Hematopoietic multipotent progenitor cell treated with erythropoietin and hydrocortisone succinate and interleukin-3 and kit ligand, for 15 days (in vitro differentiated cells): ENCODE measurements at regions not wholly inside any gene's neighbourhood (a gene's known extent, or its start where the extent isn't known, plus 50 kb on each side); places are given as distances from the start of the nearest gene placed in this dataset.
"Not testable (repeated sequence)": the region's sequence is repeated elsewhere in the genome, so short reads cannot be mapped to it uniquely, and the experiment has no call there.

Experiments used
- DNase-seq: peaks from one replicate; pipeline ENCODE4 v3.0.0-alpha.2; 2015; ENCODE audit warnings: low spot score

- DNase-seq, result peak; percentile 5
Observed at GRCh38 chr2:174697255-174697654, 67.0 kb downstream of the CHRNA1 start.

GRCh38 chr2:174694920-174695319, 69.4 kb downstream of the CHRNA1 start:
- DNase-seq, result no peak

GRCh38 chr2:174694196-174694878, 69.9 kb downstream of the CHRNA1 start:
- no peak for DNase-seq

- no peak for DNase-seq
Observed at GRCh38 chr2:174693344-174693743, 70.9 kb downstream of the CHRNA1 start.

GRCh38 chr2:174692256-174692919, 71.9 kb downstream of the CHRNA1 start:
- DNase-seq, result no peak

GRCh38 chr2:174691201-174691779, 73.0 kb downstream of the CHRNA1 start:
- no peak for DNase-seq

GRCh38 chr2:174690026-174690425, 74.2 kb downstream of the CHRNA1 start:
- DNase-seq, result no peak

- peak; percentile 6 for DNase-seq
Observed at GRCh38 chr2:174688079-174688478, 76.2 kb downstream of the CHRNA1 start.

- DNase-seq, result no peak
Observed at GRCh38 chr2:174686430-174686829, 77.8 kb downstream of the CHRNA1 start.

- DNase-seq, result no peak
Observed at GRCh38 chr2:174683392-174683759, 80.9 kb downstream of the CHRNA1 start.

- DNase-seq, result no peak
Observed at GRCh38 chr2:174682578-174683391, 81.5 kb downstream of the CHRNA1 start.

GRCh38 chr2:174682007-174682577, 82.2 kb downstream of the CHRNA1 start:
- no peak for DNase-seq

GRCh38 chr2:174681099-174682006, 82.9 kb downstream of the CHRNA1 start:
- DNase-seq, result no peak

GRCh38 chr2:174680221-174680620, 82.6 kb upstream of the WIPF1 start:
- no peak for DNase-seq

GRCh38 chr2:174678395-174678794, 80.8 kb upstream of the WIPF1 start:
- no peak for DNase-seq

GRCh38 chr2:174675615-174676014, 78.0 kb upstream of the WIPF1 start:
- DNase-seq, result no peak

GRCh38 chr2:174673876-174674275, 76.3 kb upstream of the WIPF1 start:
- no peak for DNase-seq

- DNase-seq, result no peak
Observed at GRCh38 chr2:174673440-174673839, 75.8 kb upstream of the WIPF1 start.

GRCh38 chr2:174671532-174671931, 73.9 kb upstream of the WIPF1 start:
- not testable (repeated sequence) for DNase-seq

GRCh38 chr2:174670446-174670845, 72.8 kb upstream of the WIPF1 start:
- DNase-seq, result no peak

- no peak for DNase-seq
Observed at GRCh38 chr2:174669336-174669735, 71.7 kb upstream of the WIPF1 start.
